ENCODE measurements at regions not wholly inside any gene's neighbourhood (a gene's known extent, or its start where the extent isn't known, plus 50 kb on each side); places are given as distances from the start of the nearest gene placed in this dataset.

DNA sequence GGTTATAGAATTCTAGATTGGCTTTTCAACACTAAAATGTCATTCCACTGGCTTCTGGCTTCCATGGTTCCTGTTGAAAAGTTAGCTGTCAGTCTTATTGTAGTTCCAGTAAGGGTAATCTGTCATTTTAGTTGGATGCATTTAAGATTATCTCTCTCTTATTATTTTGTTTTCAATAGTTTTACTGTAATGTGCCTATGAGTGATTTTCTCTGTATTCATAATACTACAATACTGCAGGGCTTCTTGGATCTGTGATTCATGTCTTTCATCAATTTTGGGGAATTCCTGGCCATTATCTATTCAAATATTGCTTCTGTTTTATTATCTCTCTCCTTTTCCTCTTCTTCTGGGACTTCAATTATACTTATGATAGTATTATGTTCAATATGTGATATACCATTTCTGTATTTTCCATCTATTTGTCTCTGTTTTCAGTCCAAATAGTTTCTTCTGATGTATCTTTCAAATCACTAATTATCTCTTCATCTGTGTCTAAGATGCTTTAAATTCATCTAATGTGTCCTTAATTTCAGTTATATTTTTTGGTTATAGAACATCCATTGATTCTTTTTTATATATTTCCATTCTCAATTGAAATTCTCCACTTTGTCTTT, 101.5 kb downstream of the KCTD15 start:
- ChIA-PET POLR2A (no interaction called here), CTCF (no interaction called here)
- Histone ChIP-seq H3K79me2 (ENCODE audit: insufficient read depth) (no peaks in the 10 kb centered on the region), H3K4me1 (ENCODE audit: control insufficient read depth in 1 of 2, insufficient read depth in 2 of 2, low read depth in 1 of 2, low read length in 1 of 2) (no peaks in the 10 kb centered on the region; a peak in 1 of 4 replicates), H4K20me1 (ENCODE audit: insufficient read depth) (no peaks in the 10 kb centered on the region), H3K36me3 (replicated peaks in 1 of 2; ENCODE audit: control insufficient read depth in 1 of 2, insufficient read depth in 2 of 2, low read length in 1 of 2) (no peaks in the 10 kb centered on the region), H2AFZ (ENCODE audit: low read depth) (no peak overlapping the region), H3K9ac (no peak overlapping the region), H3F3A (replicated peaks; ENCODE audit: insufficient read depth) (no peaks in the 10 kb centered on the region), H3K4me2 (no peak overlapping the region), H3K9me3 (no peaks in the 10 kb centered on the region), H3K27me3 (ENCODE audit: insufficient read depth) (no peaks in the 10 kb centered on the region), H3K27ac (ENCODE audit: low read depth in 2 of 2, low read length in 1 of 2) (no peak overlapping the region), H3K4me3 (ENCODE audit: low read depth in 2 of 2, low read length in 1 of 2) (no peak overlapping the region), H3K9me2 (no peaks in the 10 kb centered on the region)
- no peak for DNase-seq
- TF ChIP-seq TCF12 (IDR thresholded peaks at IDR 0.05) (no peak), NRF1 (IDR thresholded peaks at IDR 0.05; ENCODE audit: low read depth, low read length) (no peak), TAF1 (IDR thresholded peaks at IDR 0.05; ENCODE audit: borderline replicate concordance, low read depth, low read length) (no peak), FOXJ3 (CRISPR knock-in tag; IDR thresholded peaks at IDR 0.05) (no peak), NFIC (IDR thresholded peaks at IDR 0.05; ENCODE audit: borderline replicate concordance) (no peak), EZH2phosphoT487 (IDR thresholded peaks at IDR 0.05; ENCODE audit: borderline replicate concordance, low read depth) (no peak), JUND (IDR thresholded peaks at IDR 0.05) (no peak), RXRA (IDR thresholded peaks at IDR 0.05; ENCODE audit: borderline replicate concordance, low read depth) (no peak), USF2 (IDR thresholded peaks at IDR 0.05; ENCODE audit: borderline replicate concordance, low read depth, low read length) (no peak), PBX3 (IDR thresholded peaks at IDR 0.05) (no peak), FOSL2 (IDR thresholded peaks at IDR 0.05; ENCODE audit: borderline replicate concordance, low read depth) (no peak), RCOR1 (IDR thresholded peaks at IDR 0.05; ENCODE audit: low read length) (no peak), RFX5 (IDR thresholded peaks at IDR 0.05; ENCODE audit: low read length) (no peak), YY1 (IDR thresholded peaks at IDR 0.05; ENCODE audit: low read depth) (no peak), GABPA (IDR thresholded peaks at IDR 0.05; ENCODE audit: low read depth) (no peak)
- TF ChIP-seq, protein P1, sequence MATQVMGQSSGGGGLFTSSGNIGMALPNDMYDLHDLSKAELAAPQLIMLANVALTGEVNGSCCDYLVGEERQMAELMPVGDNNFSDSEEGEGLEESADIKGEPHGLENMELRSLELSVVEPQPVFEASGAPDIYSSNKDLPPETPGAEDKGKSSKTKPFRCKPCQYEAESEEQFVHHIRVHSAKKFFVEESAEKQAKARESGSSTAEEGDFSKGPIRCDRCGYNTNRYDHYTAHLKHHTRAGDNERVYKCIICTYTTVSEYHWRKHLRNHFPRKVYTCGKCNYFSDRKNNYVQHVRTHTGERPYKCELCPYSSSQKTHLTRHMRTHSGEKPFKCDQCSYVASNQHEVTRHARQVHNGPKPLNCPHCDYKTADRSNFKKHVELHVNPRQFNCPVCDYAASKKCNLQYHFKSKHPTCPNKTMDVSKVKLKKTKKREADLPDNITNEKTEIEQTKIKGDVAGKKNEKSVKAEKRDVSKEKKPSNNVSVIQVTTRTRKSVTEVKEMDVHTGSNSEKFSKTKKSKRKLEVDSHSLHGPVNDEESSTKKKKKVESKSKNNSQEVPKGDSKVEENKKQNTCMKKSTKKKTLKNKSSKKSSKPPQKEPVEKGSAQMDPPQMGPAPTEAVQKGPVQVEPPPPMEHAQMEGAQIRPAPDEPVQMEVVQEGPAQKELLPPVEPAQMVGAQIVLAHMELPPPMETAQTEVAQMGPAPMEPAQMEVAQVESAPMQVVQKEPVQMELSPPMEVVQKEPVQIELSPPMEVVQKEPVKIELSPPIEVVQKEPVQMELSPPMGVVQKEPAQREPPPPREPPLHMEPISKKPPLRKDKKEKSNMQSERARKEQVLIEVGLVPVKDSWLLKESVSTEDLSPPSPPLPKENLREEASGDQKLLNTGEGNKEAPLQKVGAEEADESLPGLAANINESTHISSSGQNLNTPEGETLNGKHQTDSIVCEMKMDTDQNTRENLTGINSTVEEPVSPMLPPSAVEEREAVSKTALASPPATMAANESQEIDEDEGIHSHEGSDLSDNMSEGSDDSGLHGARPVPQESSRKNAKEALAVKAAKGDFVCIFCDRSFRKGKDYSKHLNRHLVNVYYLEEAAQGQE (IDR thresholded peaks at IDR 0.05; ENCODE audit: low read depth, low read length), result no peak
- TF ChIP-seq, protein P2, sequence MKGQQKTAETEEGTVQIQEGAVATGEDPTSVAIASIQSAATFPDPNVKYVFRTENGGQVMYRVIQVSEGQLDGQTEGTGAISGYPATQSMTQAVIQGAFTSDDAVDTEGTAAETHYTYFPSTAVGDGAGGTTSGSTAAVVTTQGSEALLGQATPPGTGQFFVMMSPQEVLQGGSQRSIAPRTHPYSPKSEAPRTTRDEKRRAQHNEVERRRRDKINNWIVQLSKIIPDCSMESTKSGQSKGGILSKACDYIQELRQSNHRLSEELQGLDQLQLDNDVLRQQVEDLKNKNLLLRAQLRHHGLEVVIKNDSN (IDR thresholded peaks at IDR 0.05; ENCODE audit: borderline replicate concordance, low read depth), result no peak
- TF ChIP-seq, protein P3, sequence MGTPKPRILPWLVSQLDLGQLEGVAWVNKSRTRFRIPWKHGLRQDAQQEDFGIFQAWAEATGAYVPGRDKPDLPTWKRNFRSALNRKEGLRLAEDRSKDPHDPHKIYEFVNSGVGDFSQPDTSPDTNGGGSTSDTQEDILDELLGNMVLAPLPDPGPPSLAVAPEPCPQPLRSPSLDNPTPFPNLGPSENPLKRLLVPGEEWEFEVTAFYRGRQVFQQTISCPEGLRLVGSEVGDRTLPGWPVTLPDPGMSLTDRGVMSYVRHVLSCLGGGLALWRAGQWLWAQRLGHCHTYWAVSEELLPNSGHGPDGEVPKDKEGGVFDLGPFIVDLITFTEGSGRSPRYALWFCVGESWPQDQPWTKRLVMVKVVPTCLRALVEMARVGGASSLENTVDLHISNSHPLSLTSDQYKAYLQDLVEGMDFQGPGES (IDR thresholded peaks at IDR 0.05; ENCODE audit: low read depth, low read length), result no peak

Data from SK-N-SH (cell line).